ENCODE measurements at regions not wholly inside any gene's neighbourhood (a gene's known extent, or its start where the extent isn't known, plus 50 kb on each side); places are given as distances from the start of the nearest gene placed in this dataset.

GRCh38 chr1:234926264-234926558 lies 202.4 kb downstream of the TOMM20 start:
- intact Hi-C loops (cut with micrococcal nuclease): loop anchor here (1.0 to 5.0 kb wide), 3 partner anchors 14 to 86 kb away; no protein-coding TSS in a partner anchor
- H3K4me3 ChIP-seq (ENCODE audit: low read length): no peak overlapping the region
- Mint-ChIP-seq H3K4me3 (peak overlapping the region; percentile 84), H3K9me3 (no peaks in the 10 kb centered on the region), H3K36me3 (no peaks in the 10 kb centered on the region), H3K27me3 (ENCODE audit: low read depth in 2 of 2) (peaks cover 0 to 5% of the 10 kb centered on the region in 2 donors), H3K4me1 (peaks cover 34 to 35% of the 10 kb centered on the region in 2 donors), H3K27ac (peak overlapping the region; percentile 86 to 92)
- no peak for DNase-seq
- H3K36me3 ChIP-seq (ENCODE audit: control insufficient read depth, insufficient read depth, low read length): no peaks in the 10 kb centered on the region
- peaks cover 37% of the 10 kb centered on the region for H3K4me1 ChIP-seq (ENCODE audit: control insufficient read depth, insufficient read depth, low read length)
- peak in 1 of 3 donors; percentile 3 for ATAC-seq
- 34% methylated on average over 4 of the region's 4 CpGs for WGBS (ENCODE audit: insufficient coverage)
- H3K27ac ChIP-seq (ENCODE audit: low read length): peak overlapping the region; percentile 38
- no peaks in the 10 kb centered on the region for H3K27me3 ChIP-seq (ENCODE audit: control insufficient read depth, insufficient read depth, low read length)
- H3K9me3 ChIP-seq (ENCODE audit: control insufficient read depth, insufficient read depth, low read length): no peaks in the 10 kb centered on the region
- no peak for TF ChIP-seq CTCF (IDR thresholded peaks at IDR 0.05)

GRCh38 chr1:234925440-234926263 lies 203.0 kb downstream of the TOMM20 start:
- H3K36me3 Mint-ChIP-seq: no peaks in the 10 kb centered on the region
- no peaks in the 10 kb centered on the region for H3K36me3 ChIP-seq (ENCODE audit: control insufficient read depth, insufficient read depth, low read length)
- H3K9me3 Mint-ChIP-seq: no peaks in the 10 kb centered on the region
- H3K27me3 ChIP-seq (ENCODE audit: control insufficient read depth, insufficient read depth, low read length): no peaks in the 10 kb centered on the region
- peaks cover 37% of the 10 kb centered on the region for H3K4me1 ChIP-seq (ENCODE audit: control insufficient read depth, insufficient read depth, low read length)
- H3K4me3 ChIP-seq (ENCODE audit: low read length): no peak overlapping the region
- H3K4me1 Mint-ChIP-seq: peaks cover 34 to 35% of the 10 kb centered on the region in 2 donors
- intact Hi-C loops (cut with micrococcal nuclease): loop anchor here (1.0 to 5.0 kb wide), 3 partner anchors 13 to 87 kb away; no protein-coding TSS in a partner anchor
- no peaks in the 10 kb centered on the region for H3K9me3 ChIP-seq (ENCODE audit: control insufficient read depth, insufficient read depth, low read length)
- ATAC-seq (peak; percentile 28 to 50 (median 46)), DNase-seq (peak in 1 of 2 donors; percentile 64)
- H3K27me3 Mint-ChIP-seq (ENCODE audit: low read depth in 2 of 2): peaks cover 0 to 5% of the 10 kb centered on the region in 2 donors
- H3K27ac Mint-ChIP-seq: peak overlapping the region; percentile 86 to 92
- 58% methylated on average over 6 of the region's 7 CpGs for WGBS (ENCODE audit: insufficient coverage)
- H3K27ac ChIP-seq (ENCODE audit: low read length): peak overlapping the region; percentile 68
- no peak for TF ChIP-seq CTCF (IDR thresholded peaks at IDR 0.05)
- H3K4me3 Mint-ChIP-seq: peak overlapping the region; percentile 84

- intact Hi-C loops (cut with micrococcal nuclease): loop anchor here (5.0 kb wide), 1 partner anchor 88 kb away; no protein-coding TSS in a partner anchor
- peaks cover 37% of the 10 kb centered on the region for H3K4me1 ChIP-seq (ENCODE audit: control insufficient read depth, insufficient read depth, low read length)
- peak in 1 of 2 donors; percentile 58 for DNase-seq
- Mint-ChIP-seq H3K36me3 (no peaks in the 10 kb centered on the region), H3K4me3 (peak overlapping the region; percentile 7), H3K27ac (peak overlapping the region; percentile 86 to 92), H3K27me3 (ENCODE audit: low read depth in 2 of 2) (peaks cover 0 to 5% of the 10 kb centered on the region in 2 donors), H3K4me1 (peaks cover 34 to 35% of the 10 kb centered on the region in 2 donors), H3K9me3 (no peaks in the 10 kb centered on the region)
- H3K27me3 ChIP-seq (ENCODE audit: control insufficient read depth, insufficient read depth, low read length): no peaks in the 10 kb centered on the region
- H3K4me3 ChIP-seq (ENCODE audit: low read length): no peak overlapping the region
- no peaks in the 10 kb centered on the region for H3K36me3 ChIP-seq (ENCODE audit: control insufficient read depth, insufficient read depth, low read length)
- no peak for TF ChIP-seq CTCF (IDR thresholded peaks at IDR 0.05)
- WGBS (ENCODE audit: insufficient coverage): 72% methylated on average over 17 of the region's 17 CpGs
- H3K9me3 ChIP-seq (ENCODE audit: control insufficient read depth, insufficient read depth, low read length): no peaks in the 10 kb centered on the region
- H3K27ac ChIP-seq (ENCODE audit: low read length): peak overlapping the region; percentile 68
- ATAC-seq: peak; percentile 43 to 77 (median 55)
Observed at GRCh38 chr1:234924450-234925355, 203.9 kb downstream of the TOMM20 start.
